ENCODE measurements at regions not wholly inside any gene's neighbourhood (a gene's known extent, or its start where the extent isn't known, plus 50 kb on each side); places are given as distances from the start of the nearest gene placed in this dataset.

DNA sequence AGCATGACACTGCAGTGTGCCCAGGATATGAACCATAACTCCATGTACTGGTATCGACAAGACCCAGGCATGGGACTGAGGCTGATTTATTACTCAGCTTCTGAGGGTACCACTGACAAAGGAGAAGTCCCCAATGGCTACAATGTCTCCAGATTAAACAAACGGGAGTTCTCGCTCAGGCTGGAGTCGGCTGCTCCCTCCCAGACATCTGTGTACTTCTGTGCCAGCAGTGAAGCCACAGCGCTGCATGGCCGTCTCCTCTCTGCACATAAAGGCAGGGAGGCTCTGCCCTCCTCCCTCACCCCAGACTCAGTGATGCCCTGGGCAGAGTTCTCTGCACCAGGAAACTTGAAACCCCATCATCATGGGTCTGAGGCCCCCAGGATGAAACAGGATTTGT lies 70.7 kb upstream of the PRSS58 start:
- H3K9me2 ChIP-seq (replicated peaks; ENCODE audit: insufficient read depth, low read length) = no peaks in the 10 kb centered on the region
- H3K9ac ChIP-seq (ENCODE audit: low read length) = no peak overlapping the region
- H4K20me1 ChIP-seq (ENCODE audit: insufficient read depth, low read depth, low read length) = no peaks in the 10 kb centered on the region
- H3K79me2 ChIP-seq (ENCODE audit: low read length) = no peaks in the 10 kb centered on the region
- H3K4me2 ChIP-seq (ENCODE audit: low read depth, low read length, poor library complexity, severe bottlenecking) = no peak overlapping the region
- no peak overlapping the region for H3K27ac ChIP-seq (ENCODE audit: low read length)
- no peaks in the 10 kb centered on the region for H3K36me3 ChIP-seq (ENCODE audit: insufficient read depth, low read length)
- no peak overlapping the region for H2AFZ ChIP-seq (ENCODE audit: low read length)
- H3K27me3 ChIP-seq (ENCODE audit: low read length) = no peaks in the 10 kb centered on the region
- no peaks in the 10 kb centered on the region for H3K9me3 ChIP-seq (ENCODE audit: low read length)
- no peaks in the 10 kb centered on the region for H3K4me1 ChIP-seq (ENCODE audit: low read length)
- no peak for DNase-seq
- H3K4me3 ChIP-seq (ENCODE audit: low read length) = no peak overlapping the region

GRCh38 chr7:142327628-142328405 lies 70.0 kb upstream of the PRSS58 start:
- Histone ChIP-seq H3K9me2 (replicated peaks; ENCODE audit: insufficient read depth, low read length) (no peaks in the 10 kb centered on the region), H4K20me1 (ENCODE audit: insufficient read depth, low read depth, low read length) (no peaks in the 10 kb centered on the region), H3K9me3 (ENCODE audit: low read length) (no peaks in the 10 kb centered on the region), H3K9ac (ENCODE audit: low read length) (no peak overlapping the region), H3K4me2 (ENCODE audit: low read depth, low read length, poor library complexity, severe bottlenecking) (no peak overlapping the region), H3K27me3 (ENCODE audit: low read length) (no peaks in the 10 kb centered on the region), H3K79me2 (ENCODE audit: low read length) (no peaks in the 10 kb centered on the region), H3K36me3 (ENCODE audit: insufficient read depth, low read length) (no peaks in the 10 kb centered on the region), H3K4me1 (ENCODE audit: low read length) (no peaks in the 10 kb centered on the region), H2AFZ (ENCODE audit: low read length) (no peak overlapping the region), H3K4me3 (ENCODE audit: low read length) (no peak overlapping the region), H3K27ac (ENCODE audit: low read length) (no peak overlapping the region)
- no peak for DNase-seq

GRCh38 chr7:142323706-142324105 lies 65.8 kb upstream of the PRSS58 start:
- peak; percentile 59 for DNase-seq
- H3K9me3 ChIP-seq (ENCODE audit: low read length) = no peaks in the 10 kb centered on the region
- no peak overlapping the region for H3K9ac ChIP-seq (ENCODE audit: low read length)
- no peak overlapping the region for H3K4me2 ChIP-seq (ENCODE audit: low read depth, low read length, poor library complexity, severe bottlenecking)
- H3K4me3 ChIP-seq (ENCODE audit: low read length) = no peak overlapping the region
- no peaks in the 10 kb centered on the region for H3K79me2 ChIP-seq (ENCODE audit: low read length)
- no peak overlapping the region for H2AFZ ChIP-seq (ENCODE audit: low read length)
- H3K9me2 ChIP-seq (replicated peaks; ENCODE audit: insufficient read depth, low read length) = no peaks in the 10 kb centered on the region
- H3K27me3 ChIP-seq (ENCODE audit: low read length) = no peaks in the 10 kb centered on the region
- H3K27ac ChIP-seq (ENCODE audit: low read length) = no peak overlapping the region
- no peaks in the 10 kb centered on the region for H4K20me1 ChIP-seq (ENCODE audit: insufficient read depth, low read depth, low read length)
- H3K36me3 ChIP-seq (ENCODE audit: insufficient read depth, low read length) = no peaks in the 10 kb centered on the region
- H3K4me1 ChIP-seq (ENCODE audit: low read length) = no peaks in the 10 kb centered on the region

- Histone ChIP-seq H3K9me3 (ENCODE audit: low read length) (no peaks in the 10 kb centered on the region), H3K27me3 (ENCODE audit: low read length) (no peaks in the 10 kb centered on the region), H2AFZ (ENCODE audit: low read length) (no peak overlapping the region), H3K9me2 (replicated peaks; ENCODE audit: insufficient read depth, low read length) (no peaks in the 10 kb centered on the region), H3K4me3 (ENCODE audit: low read length) (no peak overlapping the region), H3K79me2 (ENCODE audit: low read length) (no peaks in the 10 kb centered on the region), H3K36me3 (ENCODE audit: insufficient read depth, low read length) (no peaks in the 10 kb centered on the region), H4K20me1 (ENCODE audit: insufficient read depth, low read depth, low read length) (no peaks in the 10 kb centered on the region), H3K27ac (ENCODE audit: low read length) (no peak overlapping the region), H3K4me1 (ENCODE audit: low read length) (no peaks in the 10 kb centered on the region), H3K4me2 (ENCODE audit: low read depth, low read length, poor library complexity, severe bottlenecking) (no peak overlapping the region), H3K9ac (ENCODE audit: low read length) (no peak overlapping the region)
- DNase-seq = no peak
These were observed 63.5 kb upstream of the PRSS58 start for GRCh38 chr7:142321391-142321790.

DNA sequence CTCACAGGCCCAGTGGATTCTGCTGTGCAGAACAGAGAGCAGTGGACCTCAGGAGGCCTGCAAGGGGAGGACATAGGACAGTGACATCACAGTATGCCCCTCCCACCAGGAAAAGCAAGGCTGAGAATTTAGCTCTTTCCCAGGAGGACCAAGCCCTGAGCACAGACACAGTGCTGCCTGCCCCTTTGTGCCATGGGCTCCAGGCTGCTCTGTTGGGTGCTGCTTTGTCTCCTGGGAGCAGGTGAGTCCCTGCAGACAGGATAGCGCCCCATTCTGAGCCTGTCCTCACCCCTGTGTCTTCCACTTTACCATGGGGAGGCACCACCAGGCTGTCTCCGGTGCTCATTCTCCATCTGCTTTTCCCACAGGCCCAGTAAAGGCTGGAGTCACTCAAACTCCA lies 63.0 kb upstream of the PRSS58 start:
- DNase-seq = no peak
- Histone ChIP-seq H3K9me3 (ENCODE audit: low read length) (no peaks in the 10 kb centered on the region), H3K9ac (ENCODE audit: low read length) (no peak overlapping the region), H3K4me2 (ENCODE audit: low read depth, low read length, poor library complexity, severe bottlenecking) (no peak overlapping the region), H3K36me3 (ENCODE audit: insufficient read depth, low read length) (no peaks in the 10 kb centered on the region), H3K4me3 (ENCODE audit: low read length) (no peak overlapping the region), H4K20me1 (ENCODE audit: insufficient read depth, low read depth, low read length) (no peaks in the 10 kb centered on the region), H3K4me1 (ENCODE audit: low read length) (no peaks in the 10 kb centered on the region), H3K27ac (ENCODE audit: low read length) (no peak overlapping the region), H3K79me2 (ENCODE audit: low read length) (no peaks in the 10 kb centered on the region), H3K9me2 (replicated peaks; ENCODE audit: insufficient read depth, low read length) (no peaks in the 10 kb centered on the region), H3K27me3 (ENCODE audit: low read length) (no peaks in the 10 kb centered on the region), H2AFZ (ENCODE audit: low read length) (no peak overlapping the region)

DNA sequence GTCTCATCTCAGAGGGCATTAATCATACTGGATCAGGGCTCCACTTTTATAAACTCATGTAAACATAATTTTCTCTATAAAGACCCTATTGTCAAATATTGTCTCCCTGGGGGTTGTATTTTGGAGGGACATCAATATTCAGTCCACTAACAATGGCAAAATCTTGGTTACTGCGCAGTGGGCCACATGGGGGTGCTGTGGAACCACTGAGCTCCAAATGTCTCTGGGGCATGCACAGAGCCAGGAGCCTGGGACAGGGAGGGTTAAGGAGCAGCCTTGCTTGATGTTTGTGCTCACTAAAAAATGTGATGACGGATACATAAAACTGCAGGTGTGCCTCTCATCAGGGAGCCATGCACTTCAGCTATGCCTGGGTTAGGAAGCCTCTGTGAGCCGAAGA lies 62.1 kb upstream of the PRSS58 start:
- no peaks in the 10 kb centered on the region for H3K79me2 ChIP-seq (ENCODE audit: low read length)
- no peak overlapping the region for H3K4me3 ChIP-seq (ENCODE audit: low read length)
- H2AFZ ChIP-seq (ENCODE audit: low read length) = no peak overlapping the region
- no peak overlapping the region for H3K9ac ChIP-seq (ENCODE audit: low read length)
- no peaks in the 10 kb centered on the region for H4K20me1 ChIP-seq (ENCODE audit: insufficient read depth, low read depth, low read length)
- no peaks in the 10 kb centered on the region for H3K36me3 ChIP-seq (ENCODE audit: insufficient read depth, low read length)
- H3K4me1 ChIP-seq (ENCODE audit: low read length) = no peaks in the 10 kb centered on the region
- no peaks in the 10 kb centered on the region for H3K27me3 ChIP-seq (ENCODE audit: low read length)
- H3K4me2 ChIP-seq (ENCODE audit: low read depth, low read length, poor library complexity, severe bottlenecking) = no peak overlapping the region
- no peaks in the 10 kb centered on the region for H3K9me3 ChIP-seq (ENCODE audit: low read length)
- DNase-seq = peak; percentile 58
- H3K27ac ChIP-seq (ENCODE audit: low read length) = no peak overlapping the region
- H3K9me2 ChIP-seq (replicated peaks; ENCODE audit: insufficient read depth, low read length) = no peaks in the 10 kb centered on the region

GRCh38 chr7:142314281-142314680 lies 56.4 kb upstream of the PRSS58 start:
- no peak overlapping the region for H3K9ac ChIP-seq (ENCODE audit: low read length)
- H3K9me3 ChIP-seq (ENCODE audit: low read length) = no peaks in the 10 kb centered on the region
- H3K36me3 ChIP-seq (ENCODE audit: insufficient read depth, low read length) = no peaks in the 10 kb centered on the region
- H2AFZ ChIP-seq (ENCODE audit: low read length) = no peak overlapping the region
- no peaks in the 10 kb centered on the region for H3K4me1 ChIP-seq (ENCODE audit: low read length)
- H3K27me3 ChIP-seq (ENCODE audit: low read length) = no peaks in the 10 kb centered on the region; the same call in 1 of the 2 replicates
- no peak overlapping the region for H3K4me3 ChIP-seq (ENCODE audit: low read length)
- no peaks in the 10 kb centered on the region for H4K20me1 ChIP-seq (ENCODE audit: insufficient read depth, low read depth, low read length)
- H3K9me2 ChIP-seq (replicated peaks; ENCODE audit: insufficient read depth, low read length) = no peaks in the 10 kb centered on the region
- no peak overlapping the region for H3K27ac ChIP-seq (ENCODE audit: low read length)
- no peaks in the 10 kb centered on the region for H3K79me2 ChIP-seq (ENCODE audit: low read length)
- no peak for DNase-seq
- H3K4me2 ChIP-seq (ENCODE audit: low read depth, low read length, poor library complexity, severe bottlenecking) = no peak overlapping the region

GRCh38 chr7:142313528-142313927 lies 55.7 kb upstream of the PRSS58 start:
- H4K20me1 ChIP-seq (ENCODE audit: insufficient read depth, low read depth, low read length) = no peaks in the 10 kb centered on the region
- no peak overlapping the region for H2AFZ ChIP-seq (ENCODE audit: low read length)
- H3K9me3 ChIP-seq (ENCODE audit: low read length) = no peaks in the 10 kb centered on the region
- no peaks in the 10 kb centered on the region for H3K79me2 ChIP-seq (ENCODE audit: low read length)
- H3K4me2 ChIP-seq (ENCODE audit: low read depth, low read length, poor library complexity, severe bottlenecking) = no peak overlapping the region
- no peak for DNase-seq
- no peaks in the 10 kb centered on the region for H3K4me1 ChIP-seq (ENCODE audit: low read length)
- no peak overlapping the region for H3K9ac ChIP-seq (ENCODE audit: low read length)
- no peaks in the 10 kb centered on the region for H3K36me3 ChIP-seq (ENCODE audit: insufficient read depth, low read length)
- no peaks in the 10 kb centered on the region; the same call in 1 of the 2 replicates for H3K27me3 ChIP-seq (ENCODE audit: low read length)
- no peak overlapping the region for H3K4me3 ChIP-seq (ENCODE audit: low read length)
- H3K27ac ChIP-seq (ENCODE audit: low read length) = no peak overlapping the region
- no peaks in the 10 kb centered on the region for H3K9me2 ChIP-seq (replicated peaks; ENCODE audit: insufficient read depth, low read length)

Measured in Karpas-422 (cell line).